Panc1 (cell line): ENCODE measurements at regions not wholly inside any gene's neighbourhood (a gene's known extent, or its start where the extent isn't known, plus 50 kb on each side); places are given as distances from the start of the nearest gene placed in this dataset.

ENCODE experiments used
- ATAC-seq: fragments of 200-7000 bp; cut with Tn5 transposase; 2 replicates; pipeline ENCODE4 v1.9.1; 2020; ENCODE audit warnings: mild to moderate bottlenecking, moderate library complexity
- BruUV-seq: library from RNA; stranded (reverse); fragments of 400-500 nt; replicated peaks from 2 replicates; lab custom pipeline; 2021; lab: Mats Ljungman, UMichigan
- CTCF ChIA-PET: fragments of 300-600 bp; sonication (Branson Sonifier 250); formaldehyde crosslinking; loops from one replicate; lab custom pipeline; 2022; ENCODE audit warnings: antibody characterized with exemption; lab: Charles Lee
- POLR2A ChIA-PET: fragments of 300-600 bp; sonication (Branson Sonifier 250); formaldehyde crosslinking; loops from one replicate; lab custom pipeline; 2022; ENCODE audit warnings: antibody characterized with exemption; lab: Charles Lee
- DNase-seq: peaks from one replicate; pipeline ENCODE4 v3.0.0-alpha.2; 2010; ENCODE audit warnings: low read depth, low spot score
- H3K27ac ChIP-seq: 2 replicates; pipeline ENCODE4 v1.5.1; 2011; ENCODE audit warnings: mild to moderate bottlenecking, low read length, inconsistent platforms
- H3K27me3 ChIP-seq: fragments of 200-500 bp; sonication (Bioruptor generic); 2 replicates; pipeline ENCODE4 v1.6.0; 2014; ENCODE audit warnings: low read length, inconsistent platforms; ENCODE audit not compliant: control insufficient read depth, insufficient read depth
- H3K36me3 ChIP-seq: fragments of 200-500 bp; sonication (Bioruptor generic); 2 replicates; pipeline ENCODE4 v1.5.1; 2014; ENCODE audit warnings: inconsistent platforms, mild to moderate bottlenecking, low read length, moderate library complexity; ENCODE audit not compliant: control insufficient read depth, insufficient read depth
- H3K4me1 ChIP-seq: 2 replicates; pipeline ENCODE4 v1.5.1; 2011; ENCODE audit warnings: inconsistent platforms, mild to moderate bottlenecking, low read length, moderate library complexity; ENCODE audit not compliant: control insufficient read depth, insufficient read depth
- H3K4me3 ChIP-seq, 2 experiments: 2 replicates each; pipeline ENCODE4 v1.5.1; 2011 to 2012; ENCODE audit warnings: low read depth in 2 of 2, low read length in 2 of 2, mild to moderate bottlenecking in 2 of 2, inconsistent platforms in 1 of 2, moderate library complexity in 1 of 2
- H3K9me3 ChIP-seq: fragments of 200-500 bp; sonication (Bioruptor generic); 2 replicates; pipeline ENCODE4 v1.5.1; 2014; ENCODE audit warnings: low read depth, mild to moderate bottlenecking, inconsistent platforms, low read length, moderate library complexity; ENCODE audit not compliant: control insufficient read depth, insufficient read depth
- POLR2AphosphoS5 ChIP-seq: IDR thresholded peaks from 2 replicates; pipeline ENCODE4 v1.6.1; 2012; ENCODE audit warnings: mild to moderate bottlenecking, low read depth, low read length, moderate library complexity
- SIN3A ChIP-seq: IDR thresholded peaks from 2 replicates; pipeline ENCODE4 v1.6.1; 2012; ENCODE audit warnings: low read depth, mild to moderate bottlenecking, low read length, moderate library complexity, borderline replicate concordance; ENCODE audit not compliant: insufficient read depth
- TCF7L2 ChIP-seq: IDR thresholded peaks from 2 replicates; pipeline ENCODE4 v1.6.1; 2011; ENCODE audit warnings: mild to moderate bottlenecking, low read depth, low read length, inconsistent platforms
- in situ Hi-C: cut with HindIII; loops from 2 replicates; pipeline ENCODE4 v1.10.0; 2016; ENCODE audit warnings: low sequenced_read_pairs, low pct_unique_long_range_greater_than_20kb
- intact Hi-C: fragments of 100-400 bp; cut with micrococcal nuclease; formaldehyde crosslinking; loops from one replicate; pipeline ENCODE4 v1.10.0; 2022; ENCODE audit not compliant: unreplicated experiment
- TF ChIP-seq, protein P1 (sequence below): fragments of 450-650 bp; IDR thresholded peaks from 2 replicates; pipeline ENCODE4 v1.5.1; 2017; ENCODE audit warnings: mild to moderate bottlenecking
- TF ChIP-seq, protein P2 (sequence below), 2 experiments: IDR thresholded peaks; 2 replicates each; pipeline ENCODE4 v1.6.1; 2011 to 2012; ENCODE audit warnings: low read depth in 2 of 2, control low read depth in 1 of 2, low read length in 1 of 2, mild to moderate bottlenecking in 1 of 2, moderate library complexity in 1 of 2; ENCODE audit not compliant: insufficient read depth in 1 of 2

DNA sequence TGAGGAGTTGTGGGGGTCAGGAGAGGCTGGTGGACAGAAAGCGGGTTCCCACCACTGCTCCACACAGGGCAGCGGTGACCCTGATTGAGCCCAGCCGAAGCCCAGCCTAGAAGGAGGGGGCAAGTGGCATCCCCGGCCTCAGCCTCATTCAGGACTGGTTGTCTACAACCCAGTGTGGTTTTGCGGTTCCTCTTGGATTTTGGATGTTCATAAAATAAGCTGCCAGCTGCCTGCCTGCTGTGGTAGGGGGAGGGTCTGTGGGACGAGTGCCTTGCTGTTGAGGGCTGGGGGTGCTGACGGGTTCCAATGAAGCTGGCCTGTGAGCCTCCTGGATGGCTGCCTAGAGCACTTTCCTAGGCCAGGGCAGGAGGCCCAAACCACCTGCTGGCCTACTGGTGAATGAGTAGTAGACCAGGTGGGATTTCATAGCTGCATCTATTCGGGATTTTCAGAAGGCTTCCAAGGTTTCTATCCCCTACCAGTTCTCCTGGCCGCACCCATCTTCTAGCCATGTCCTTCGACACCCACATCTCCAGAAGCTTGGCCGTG is 102.4 kb downstream of the NDFIP1 start:
- H3K9me3 ChIP-seq, result no peaks in the 10 kb centered on the region
- in situ Hi-C loops (no loop called here), intact Hi-C loops (no loop called here)
- peaks cover 14% of the 10 kb centered on the region for H3K4me1 ChIP-seq
- TF ChIP-seq, protein P1, sequence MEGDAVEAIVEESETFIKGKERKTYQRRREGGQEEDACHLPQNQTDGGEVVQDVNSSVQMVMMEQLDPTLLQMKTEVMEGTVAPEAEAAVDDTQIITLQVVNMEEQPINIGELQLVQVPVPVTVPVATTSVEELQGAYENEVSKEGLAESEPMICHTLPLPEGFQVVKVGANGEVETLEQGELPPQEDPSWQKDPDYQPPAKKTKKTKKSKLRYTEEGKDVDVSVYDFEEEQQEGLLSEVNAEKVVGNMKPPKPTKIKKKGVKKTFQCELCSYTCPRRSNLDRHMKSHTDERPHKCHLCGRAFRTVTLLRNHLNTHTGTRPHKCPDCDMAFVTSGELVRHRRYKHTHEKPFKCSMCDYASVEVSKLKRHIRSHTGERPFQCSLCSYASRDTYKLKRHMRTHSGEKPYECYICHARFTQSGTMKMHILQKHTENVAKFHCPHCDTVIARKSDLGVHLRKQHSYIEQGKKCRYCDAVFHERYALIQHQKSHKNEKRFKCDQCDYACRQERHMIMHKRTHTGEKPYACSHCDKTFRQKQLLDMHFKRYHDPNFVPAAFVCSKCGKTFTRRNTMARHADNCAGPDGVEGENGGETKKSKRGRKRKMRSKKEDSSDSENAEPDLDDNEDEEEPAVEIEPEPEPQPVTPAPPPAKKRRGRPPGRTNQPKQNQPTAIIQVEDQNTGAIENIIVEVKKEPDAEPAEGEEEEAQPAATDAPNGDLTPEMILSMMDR, result no peak
- TF ChIP-seq POLR2AphosphoS5 (no peak), SIN3A (no peak), TCF7L2 (no peak)
- TF ChIP-seq, protein P2, sequence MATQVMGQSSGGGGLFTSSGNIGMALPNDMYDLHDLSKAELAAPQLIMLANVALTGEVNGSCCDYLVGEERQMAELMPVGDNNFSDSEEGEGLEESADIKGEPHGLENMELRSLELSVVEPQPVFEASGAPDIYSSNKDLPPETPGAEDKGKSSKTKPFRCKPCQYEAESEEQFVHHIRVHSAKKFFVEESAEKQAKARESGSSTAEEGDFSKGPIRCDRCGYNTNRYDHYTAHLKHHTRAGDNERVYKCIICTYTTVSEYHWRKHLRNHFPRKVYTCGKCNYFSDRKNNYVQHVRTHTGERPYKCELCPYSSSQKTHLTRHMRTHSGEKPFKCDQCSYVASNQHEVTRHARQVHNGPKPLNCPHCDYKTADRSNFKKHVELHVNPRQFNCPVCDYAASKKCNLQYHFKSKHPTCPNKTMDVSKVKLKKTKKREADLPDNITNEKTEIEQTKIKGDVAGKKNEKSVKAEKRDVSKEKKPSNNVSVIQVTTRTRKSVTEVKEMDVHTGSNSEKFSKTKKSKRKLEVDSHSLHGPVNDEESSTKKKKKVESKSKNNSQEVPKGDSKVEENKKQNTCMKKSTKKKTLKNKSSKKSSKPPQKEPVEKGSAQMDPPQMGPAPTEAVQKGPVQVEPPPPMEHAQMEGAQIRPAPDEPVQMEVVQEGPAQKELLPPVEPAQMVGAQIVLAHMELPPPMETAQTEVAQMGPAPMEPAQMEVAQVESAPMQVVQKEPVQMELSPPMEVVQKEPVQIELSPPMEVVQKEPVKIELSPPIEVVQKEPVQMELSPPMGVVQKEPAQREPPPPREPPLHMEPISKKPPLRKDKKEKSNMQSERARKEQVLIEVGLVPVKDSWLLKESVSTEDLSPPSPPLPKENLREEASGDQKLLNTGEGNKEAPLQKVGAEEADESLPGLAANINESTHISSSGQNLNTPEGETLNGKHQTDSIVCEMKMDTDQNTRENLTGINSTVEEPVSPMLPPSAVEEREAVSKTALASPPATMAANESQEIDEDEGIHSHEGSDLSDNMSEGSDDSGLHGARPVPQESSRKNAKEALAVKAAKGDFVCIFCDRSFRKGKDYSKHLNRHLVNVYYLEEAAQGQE (IDR thresholded peaks at IDR 0.05; ENCODE audit: insufficient read depth in 1 of 2, low read depth in 2 of 2, low read length in 1 of 2), result no peak
- BruUV-seq, result no TSS peak
- no peak overlapping the region; the same call in 1 of the 2 replicates for H3K27ac ChIP-seq
- POLR2A ChIA-PET, result interaction anchor here (0.6 kb wide), 1 partner anchor 448 kb away, joined by 4 read pairs; no protein-coding TSS in a partner anchor
- CTCF ChIA-PET, result no interaction called here
- ATAC-seq, result no peak
- no peak overlapping the region for H3K4me3 ChIP-seq
- no peak for DNase-seq
- H3K27me3 ChIP-seq, result no peaks in the 10 kb centered on the region
- H3K36me3 ChIP-seq, result no peaks in the 10 kb centered on the region

DNA sequence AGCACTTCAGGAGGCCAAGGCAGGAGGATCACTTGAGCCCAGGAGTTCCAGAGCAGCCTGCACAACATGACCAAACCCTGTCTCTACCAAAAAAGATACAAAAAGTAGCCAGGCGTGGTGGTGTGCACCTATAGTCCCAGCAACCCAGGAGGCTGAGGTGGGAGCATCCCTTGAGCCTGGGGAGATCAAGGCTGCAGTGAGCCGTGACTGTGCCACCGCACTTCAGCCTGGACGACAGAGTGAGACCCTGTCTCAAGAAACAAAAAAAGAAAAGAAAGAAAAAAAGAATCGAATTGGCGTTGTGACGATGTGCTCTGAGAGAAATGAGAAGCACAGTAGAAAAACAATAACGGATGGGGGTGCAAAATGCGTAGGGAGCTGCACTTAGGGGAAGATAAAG is 101.4 kb downstream of the NDFIP1 start:
- BruUV-seq, result no TSS peak
- CTCF ChIA-PET, result interaction anchor here (0.7 kb wide), 2 partner anchors 190 to 251 kb away, joined by 3 to 4 read pairs; no protein-coding TSS in a partner anchor
- POLR2A ChIA-PET, result interaction anchor here (0.6 kb wide), 1 partner anchor 449 kb away, joined by 4 read pairs; no protein-coding TSS in a partner anchor
- no peak for ATAC-seq
- H3K27me3 ChIP-seq, result no peaks in the 10 kb centered on the region
- no peak overlapping the region for H3K4me3 ChIP-seq
- no peaks in the 10 kb centered on the region for H3K9me3 ChIP-seq
- peaks cover 9% of the 10 kb centered on the region; the same call in 1 of the 2 replicates for H3K4me1 ChIP-seq
- no peak overlapping the region for H3K27ac ChIP-seq
- no peaks in the 10 kb centered on the region for H3K36me3 ChIP-seq
- intact Hi-C loops (no loop called here), in situ Hi-C loops (no loop called here)
- DNase-seq, result no peak
- TF ChIP-seq TCF7L2 (no peak), SIN3A (no peak)

DNA sequence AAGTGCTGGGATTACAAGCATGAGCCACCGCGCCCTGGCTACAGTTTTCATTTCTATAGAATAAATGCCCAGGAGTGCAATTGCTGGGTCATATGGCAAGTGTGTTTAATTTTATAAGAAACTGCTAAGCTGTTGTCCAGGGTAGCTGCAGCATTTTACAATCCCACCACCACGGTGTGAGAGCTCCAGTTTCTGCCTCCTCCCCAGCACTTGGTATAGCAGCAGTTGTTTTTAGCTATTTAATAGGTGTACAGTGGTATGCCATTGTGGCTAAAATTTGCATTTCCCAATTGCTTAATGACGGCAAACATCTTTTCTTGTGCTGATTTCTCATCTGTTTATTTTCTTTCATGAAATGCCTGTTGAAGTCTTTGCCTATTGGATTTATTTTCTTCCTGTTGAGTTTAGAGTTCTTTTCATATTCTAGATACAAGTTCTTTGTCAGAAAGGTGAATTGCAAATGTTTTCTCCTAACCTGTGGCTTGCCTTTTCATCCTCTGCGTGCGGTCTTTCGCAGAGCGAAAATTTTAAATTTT is 100.3 kb downstream of the NDFIP1 start:
- Histone ChIP-seq H3K27me3 (no peaks in the 10 kb centered on the region), H3K27ac (no peak overlapping the region), H3K36me3 (no peaks in the 10 kb centered on the region), H3K4me3 (no peak overlapping the region), H3K9me3 (no peaks in the 10 kb centered on the region), H3K4me1 (no peaks in the 10 kb centered on the region)
- DNase-seq, result no peak
- in situ Hi-C loops, result no loop called here
- BruUV-seq, result no TSS peak
- intact Hi-C loops, result no loop called here
- no peak for ATAC-seq
- ChIA-PET CTCF (no interaction called here), POLR2A (no interaction called here)
- TF ChIP-seq, protein P1, result no peak
- TF ChIP-seq POLR2AphosphoS5, result no peak
- TF ChIP-seq SIN3A, result no peak
- TF ChIP-seq, protein P2 (IDR thresholded peaks at IDR 0.05; ENCODE audit: insufficient read depth in 1 of 2, low read depth in 2 of 2, low read length in 1 of 2), result no peak
- no peak for TF ChIP-seq TCF7L2
